NCI-H82 treated with DMSO at 0.1 percent for 48 hours (cell line): ENCODE measurements at regions not wholly inside any gene's neighbourhood (a gene's known extent, or its start where the extent isn't known, plus 50 kb on each side); places are given as distances from the start of the nearest gene placed in this dataset.
"Not testable (repeated sequence)": the region's sequence is repeated elsewhere in the genome, so short reads cannot be mapped to it uniquely, and the experiment has no call there.

ENCODE experiments used
- DNase-seq: peaks from one replicate; lab custom pipeline; 2025; ENCODE audit not compliant: unreplicated experiment; lab: John Stamatoyannopoulos, UW

DNA sequence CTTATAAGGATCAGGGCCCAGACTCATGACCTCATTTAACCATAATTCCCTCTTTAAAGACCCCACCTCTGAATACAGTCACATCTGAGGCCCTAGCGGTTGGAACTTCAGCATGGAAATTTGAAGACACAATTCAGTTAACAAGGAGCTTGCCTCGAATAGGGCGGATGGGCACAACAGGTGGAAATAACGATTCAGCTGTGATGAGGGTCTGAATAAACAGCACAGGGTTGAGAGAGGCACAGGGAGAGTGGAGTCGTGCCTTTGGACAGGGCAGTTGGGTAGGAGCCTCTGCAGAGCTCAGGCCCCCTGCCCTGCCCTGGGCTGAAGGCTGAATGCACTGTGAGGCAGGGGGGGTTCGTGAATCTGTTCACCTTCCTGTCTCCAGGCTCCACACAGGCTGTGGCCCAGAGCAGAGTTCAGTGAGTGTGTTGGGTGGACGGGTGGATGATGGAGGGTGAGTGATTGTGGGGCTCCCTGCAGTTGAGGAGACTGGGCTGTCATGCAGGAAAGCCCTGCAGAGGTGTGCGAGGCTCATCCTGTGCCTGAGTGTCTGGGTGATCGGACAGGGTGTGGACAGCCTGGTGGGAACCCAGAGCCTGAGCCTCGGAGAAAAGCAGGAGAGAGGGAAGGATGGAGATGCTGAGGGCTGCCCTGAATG, 243.1 kb downstream of the FOXD2 start:
- no peak for DNase-seq

DNA sequence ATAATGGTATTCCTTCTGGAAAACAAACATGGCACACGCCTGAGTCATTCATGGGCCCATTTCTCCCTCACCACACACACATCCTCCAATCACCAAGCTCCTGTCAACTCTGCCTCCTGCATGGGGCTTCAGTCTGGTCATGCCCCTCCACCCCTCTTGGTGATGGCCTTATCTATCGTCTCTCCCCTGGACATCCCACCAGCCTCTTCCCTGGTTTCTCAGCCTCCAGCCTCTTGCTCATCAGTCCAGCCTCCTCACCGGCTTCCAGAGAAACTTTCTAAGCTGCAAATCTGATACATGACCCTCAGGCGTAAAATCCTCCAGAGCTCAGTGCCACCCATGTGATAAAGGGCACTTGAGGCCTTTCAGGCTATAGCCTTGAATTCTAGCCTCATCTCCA, 243.9 kb downstream of the FOXD2 start:
- no peak for DNase-seq

DNA sequence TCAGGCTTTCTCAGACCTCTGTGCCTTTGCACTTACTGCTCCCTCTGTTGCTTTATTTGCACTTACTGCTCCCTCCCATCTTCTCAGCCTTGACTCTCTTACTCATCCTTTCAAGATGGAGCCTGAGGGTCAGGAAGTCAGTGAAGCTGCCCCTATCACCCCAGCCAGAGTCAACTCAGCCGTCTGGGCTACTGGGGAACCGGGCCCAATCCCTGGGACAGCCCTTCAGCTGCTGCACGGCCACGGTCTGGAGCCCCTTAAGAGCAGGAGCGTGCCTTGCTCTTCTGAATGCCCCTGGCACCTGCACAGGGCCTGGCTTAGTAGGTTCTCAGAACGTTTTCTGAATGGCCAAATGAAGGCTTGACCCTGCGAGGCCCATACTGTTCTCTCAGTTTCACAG, 244.4 kb downstream of the FOXD2 start:
- no peak for DNase-seq

DNA sequence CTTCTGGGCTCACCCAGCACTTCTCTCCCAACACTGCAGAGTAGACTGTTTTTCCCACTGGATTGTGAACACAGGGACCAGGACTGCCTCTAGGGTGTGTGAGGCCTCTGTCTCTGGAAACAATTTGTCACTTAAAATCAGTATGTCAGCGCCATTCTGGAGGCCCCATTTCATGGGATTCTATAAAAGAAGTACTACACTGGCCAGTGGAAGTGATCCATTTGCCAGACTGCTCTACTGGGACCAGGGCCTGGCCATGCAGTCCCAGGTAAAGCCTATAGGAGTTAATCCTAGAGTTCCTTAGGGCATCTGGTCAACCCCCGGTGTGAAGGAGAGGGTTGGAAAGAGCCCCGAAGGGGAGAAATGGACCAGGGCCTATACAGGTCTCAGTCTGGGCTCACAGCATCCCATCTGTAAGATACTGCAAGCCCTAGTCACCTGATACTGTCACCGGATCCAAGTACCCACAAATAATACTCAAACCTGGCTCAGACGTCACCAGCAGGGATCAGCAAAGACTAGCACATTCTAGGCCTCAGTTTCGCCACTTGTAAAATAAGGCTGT, 245.0 kb downstream of the FOXD2 start:
- DNase-seq: no peak

DNA sequence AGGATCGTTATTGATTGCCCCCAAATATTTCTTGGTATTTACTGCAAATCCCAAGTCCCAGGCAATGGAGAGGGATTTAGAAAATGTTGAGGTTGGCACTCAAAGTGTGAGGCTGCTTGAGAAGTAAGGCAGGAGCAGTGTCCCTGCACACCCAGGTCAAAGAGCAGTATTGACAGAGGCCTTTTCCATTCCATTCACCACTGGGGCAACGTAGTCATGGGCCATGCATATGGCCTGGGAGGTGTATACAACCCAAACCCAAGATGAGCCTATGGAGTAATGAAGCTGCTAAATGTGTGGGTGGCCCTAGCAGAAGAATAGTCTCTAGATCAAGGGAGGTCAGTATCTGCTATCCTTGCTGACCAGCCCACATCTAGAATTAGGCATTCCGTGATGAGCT, 245.6 kb downstream of the FOXD2 start:
- DNase-seq: no peak

DNA sequence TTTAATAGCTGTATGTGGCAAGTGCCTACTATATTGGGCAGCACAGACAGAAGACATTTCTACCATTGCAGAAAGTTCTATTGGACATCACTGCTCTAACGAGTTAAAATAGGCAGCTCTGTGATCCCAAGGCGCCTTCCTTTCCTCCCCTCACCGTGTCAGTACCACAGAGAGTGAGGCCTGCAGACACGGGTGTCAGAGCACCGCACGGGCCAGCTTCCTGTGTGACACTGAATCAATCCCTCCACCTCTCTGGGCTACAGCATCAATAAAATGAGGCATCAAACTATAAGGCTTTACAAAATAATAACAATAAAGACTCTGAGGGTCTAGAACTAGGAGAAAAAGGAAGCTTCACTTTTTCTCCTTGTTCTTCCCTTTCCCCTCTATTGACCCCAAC, 246.7 kb downstream of the FOXD2 start:
- no peak for DNase-seq

DNA sequence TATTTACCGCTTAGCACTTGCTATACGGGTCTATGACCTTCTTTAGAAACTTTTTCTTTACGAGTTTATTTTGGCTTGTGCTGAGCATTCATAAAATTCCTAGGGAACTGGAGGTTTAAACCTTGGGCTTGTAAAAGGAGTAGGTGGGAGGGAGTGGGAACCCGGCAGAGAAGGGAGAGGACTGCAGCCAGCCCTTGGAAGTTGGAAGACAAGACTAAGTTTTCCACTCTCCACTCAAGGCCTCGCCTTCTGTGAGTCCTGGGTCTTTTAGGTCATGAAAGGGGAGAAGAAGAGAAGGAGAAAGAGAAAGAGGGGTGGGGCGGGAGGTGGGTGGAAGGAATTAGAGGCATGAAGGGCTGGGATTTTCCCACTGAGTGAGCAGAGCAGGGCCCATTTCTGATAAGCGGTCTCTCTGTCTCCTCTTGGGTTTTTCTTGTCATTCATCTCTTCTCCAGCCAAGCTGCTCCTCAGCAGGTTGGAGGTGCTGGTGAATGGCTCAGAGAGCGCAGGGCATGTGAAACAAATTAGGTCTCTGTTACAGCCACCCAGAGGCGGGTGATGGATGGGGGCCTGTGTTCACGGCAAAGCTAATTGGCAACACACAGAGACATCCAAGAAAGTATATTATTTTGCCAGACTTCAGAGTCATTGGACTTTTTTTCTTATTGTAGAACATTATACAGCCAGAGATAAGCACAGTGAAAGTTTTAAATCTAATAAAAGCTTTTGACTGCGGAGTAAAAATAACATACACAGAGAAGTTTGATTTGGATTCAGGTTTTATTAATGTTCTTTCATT, 247.3 kb downstream of the FOXD2 start:
- no peak for DNase-seq

DNA sequence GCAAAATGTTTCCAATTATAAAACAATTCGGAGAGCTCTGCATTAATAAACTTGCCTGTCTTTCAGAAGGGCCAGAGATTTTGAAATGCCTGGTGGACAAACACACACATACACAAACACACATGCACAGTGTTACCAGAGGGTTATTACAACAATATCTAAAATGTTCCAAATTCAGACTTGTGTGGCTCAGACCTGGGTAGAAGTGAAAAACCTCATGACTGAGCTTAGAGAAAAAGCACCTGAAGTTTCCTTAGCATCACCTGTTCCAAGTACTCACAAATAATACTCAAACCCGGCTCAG, 247.9 kb downstream of the FOXD2 start:
- no peak for DNase-seq

DNA sequence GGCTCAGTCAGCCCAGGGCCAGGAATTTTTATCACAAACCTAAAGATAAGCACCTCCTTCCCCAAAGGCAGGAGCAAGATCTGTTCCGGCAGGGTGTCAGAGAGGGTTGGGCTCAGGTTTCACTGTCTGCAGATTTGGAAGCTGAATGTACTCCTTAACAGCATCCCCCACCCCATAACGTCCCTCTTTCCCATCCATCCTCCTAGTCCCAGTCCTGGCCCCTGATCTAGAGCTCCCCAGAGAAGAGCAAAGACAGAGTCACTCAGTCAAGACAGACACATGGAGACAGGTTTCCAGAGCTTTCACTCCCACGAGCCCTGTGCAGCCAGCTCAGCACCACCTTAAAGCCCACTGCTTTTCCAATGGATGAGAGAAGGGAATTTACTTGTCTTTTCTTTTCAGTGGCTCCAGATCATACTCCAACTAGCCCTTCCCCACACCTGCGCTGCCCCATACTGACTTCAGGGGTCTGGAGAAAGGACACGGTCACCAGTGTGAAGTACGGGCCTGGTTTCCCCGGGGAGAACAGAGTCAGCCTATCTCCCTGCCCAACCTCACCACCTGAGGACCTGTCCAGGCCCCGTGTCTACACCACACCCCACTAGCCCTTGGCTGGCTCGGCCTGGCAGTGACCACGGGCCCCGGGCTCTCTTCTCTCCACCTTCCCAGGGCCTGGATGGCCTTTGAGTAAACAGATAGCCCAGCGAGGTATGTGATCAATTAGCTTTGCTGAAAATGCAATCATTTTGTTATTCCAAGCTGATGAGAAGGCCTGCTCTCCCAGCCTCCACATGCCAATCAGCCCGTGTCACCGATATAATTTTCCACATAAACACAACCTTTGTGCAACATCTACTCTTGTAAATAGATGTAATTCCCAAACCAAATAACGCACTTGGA, 249.1 kb downstream of the FOXD2 start:
- DNase-seq: no peak

DNA sequence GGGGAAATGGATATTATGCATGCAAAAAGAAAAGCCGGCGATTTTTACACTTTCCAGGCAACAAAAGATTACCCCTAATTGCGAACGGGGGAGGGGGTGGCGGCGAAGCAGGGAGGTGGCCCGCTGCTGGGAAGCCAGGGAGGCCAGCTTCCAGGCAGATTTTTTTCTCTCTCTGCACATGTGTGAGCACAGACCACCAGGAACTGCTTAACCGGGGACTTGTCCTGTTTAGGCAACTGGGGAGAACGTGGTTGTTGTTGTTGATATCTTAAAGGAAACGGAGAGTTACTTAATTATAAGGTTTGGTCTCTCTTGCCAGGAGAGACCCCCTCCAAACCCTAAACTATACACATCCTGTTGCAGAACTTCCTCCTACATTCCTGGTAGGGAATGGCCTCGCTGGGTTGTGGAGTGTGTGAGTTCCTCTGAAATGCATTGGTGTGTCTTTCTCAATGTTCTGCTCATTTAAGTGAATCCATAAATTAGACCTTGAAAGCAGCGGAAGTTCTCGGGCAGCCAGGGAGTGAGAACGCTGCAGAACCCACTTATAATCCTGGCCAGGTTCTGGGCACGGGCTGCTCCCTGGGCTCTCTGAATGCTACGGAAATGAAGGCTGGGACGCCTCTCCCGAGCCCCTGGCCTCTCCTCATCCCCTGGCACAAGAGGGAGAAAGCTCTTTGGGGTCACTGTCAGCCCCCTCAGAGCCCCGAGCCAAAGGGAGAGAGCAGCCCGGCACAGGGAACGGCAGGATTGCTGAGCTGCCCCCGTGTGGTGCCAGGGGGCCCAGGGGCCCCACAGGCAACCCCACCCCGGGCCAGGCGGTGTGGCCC, 250.0 kb downstream of the FOXD2 start:
- DNase-seq: no peak

DNA sequence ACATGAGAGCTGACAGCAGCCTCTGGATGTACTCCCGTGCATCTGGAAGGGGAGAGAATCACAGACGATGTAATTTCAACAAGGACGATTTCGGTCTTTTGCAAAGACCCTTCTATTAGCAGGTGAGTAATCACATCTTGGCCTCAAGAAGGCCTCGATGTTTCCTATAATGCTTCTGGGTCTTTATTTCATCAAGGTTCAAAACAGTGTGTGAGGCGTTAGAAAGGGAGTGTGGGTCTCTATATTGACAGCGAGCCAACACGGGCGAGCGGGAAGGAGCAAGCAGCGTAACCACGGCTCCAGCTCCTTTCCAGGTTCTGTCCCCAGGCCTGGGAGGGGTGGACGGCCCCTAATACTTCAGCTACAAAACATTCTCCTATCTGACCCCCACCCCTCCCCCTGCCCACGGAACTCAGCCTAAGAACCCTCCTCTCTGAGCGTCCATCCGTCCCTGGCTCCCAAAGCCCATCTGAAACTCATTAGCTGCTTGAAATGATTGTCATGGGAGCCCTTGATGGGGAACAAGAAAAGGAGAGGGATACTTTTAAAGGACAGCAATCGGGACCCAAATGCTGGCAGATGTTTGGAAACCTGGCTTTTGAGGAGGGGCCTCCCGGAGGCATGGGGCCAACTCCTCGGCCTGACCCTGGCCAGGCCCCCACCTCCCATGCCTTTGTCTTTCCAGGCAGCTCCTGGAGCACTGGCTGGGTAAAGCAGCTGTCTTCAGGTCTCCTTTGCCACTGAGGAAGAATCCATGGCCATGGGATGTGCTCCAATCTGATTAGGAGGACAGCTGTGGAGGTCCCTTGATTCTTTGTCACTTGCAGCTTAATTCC, 250.8 kb downstream of the FOXD2 start:
- no peak for DNase-seq

DNA sequence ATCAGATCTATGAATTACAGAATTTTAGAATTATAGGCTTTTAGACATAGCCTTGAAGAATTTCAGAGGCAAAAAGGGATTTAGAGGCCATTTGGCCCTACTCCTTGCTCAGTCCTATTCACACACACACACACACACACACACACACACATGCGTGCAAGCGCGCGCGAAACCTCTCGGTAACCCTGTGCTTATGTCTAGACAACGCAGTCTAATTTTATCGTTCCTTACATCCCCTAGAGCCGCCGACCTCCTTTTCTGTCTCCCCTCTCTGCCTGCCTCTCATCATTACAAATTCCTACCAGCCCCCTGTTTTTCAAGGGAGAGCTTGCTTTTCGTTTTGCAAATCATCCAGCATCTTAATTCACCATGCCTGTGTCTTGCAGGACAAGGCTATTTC, 252.1 kb downstream of the FOXD2 start:
- no peak for DNase-seq

DNA sequence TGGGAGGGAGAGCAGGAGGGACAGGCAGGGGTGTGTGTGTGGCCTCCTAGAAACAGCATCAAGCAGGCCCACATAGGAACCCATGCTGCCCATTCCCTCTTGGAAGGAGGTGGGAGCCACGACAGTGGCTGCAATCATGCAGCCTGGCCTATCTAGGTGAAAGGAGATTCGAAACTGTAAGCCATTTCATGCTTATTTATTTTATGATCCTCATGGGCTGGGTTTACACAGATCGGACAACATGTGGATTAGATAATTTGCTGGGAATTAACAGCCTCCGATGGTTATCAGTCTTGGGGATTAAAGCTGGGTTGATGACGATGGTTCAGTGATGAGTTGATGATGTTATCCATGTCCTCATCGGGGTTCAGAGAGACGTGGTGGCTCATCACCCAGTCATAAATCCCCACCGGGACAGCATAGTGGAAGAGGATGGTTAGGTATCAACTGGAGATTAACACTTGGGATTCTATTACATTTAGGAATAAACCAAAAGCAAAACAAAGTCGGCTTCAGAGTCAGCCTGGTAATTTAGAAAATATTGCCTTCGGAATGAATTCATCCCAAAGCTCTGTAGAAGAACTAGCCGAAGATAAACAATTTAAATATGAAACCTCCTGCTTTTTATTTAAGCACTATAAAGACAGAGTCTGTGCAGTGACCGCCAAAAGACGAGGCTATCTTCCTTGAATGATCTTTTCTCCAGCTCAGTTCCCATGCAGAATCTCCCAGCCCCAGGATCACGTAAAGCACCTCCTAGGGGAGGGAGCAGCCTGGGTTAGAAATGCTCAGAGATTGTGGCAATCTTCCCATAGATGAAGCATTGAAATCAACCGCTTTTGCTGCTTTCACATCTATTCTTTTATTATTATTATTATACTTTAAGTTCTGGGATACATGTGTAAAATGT, 252.8 kb downstream of the FOXD2 start:
- no peak for DNase-seq

DNA sequence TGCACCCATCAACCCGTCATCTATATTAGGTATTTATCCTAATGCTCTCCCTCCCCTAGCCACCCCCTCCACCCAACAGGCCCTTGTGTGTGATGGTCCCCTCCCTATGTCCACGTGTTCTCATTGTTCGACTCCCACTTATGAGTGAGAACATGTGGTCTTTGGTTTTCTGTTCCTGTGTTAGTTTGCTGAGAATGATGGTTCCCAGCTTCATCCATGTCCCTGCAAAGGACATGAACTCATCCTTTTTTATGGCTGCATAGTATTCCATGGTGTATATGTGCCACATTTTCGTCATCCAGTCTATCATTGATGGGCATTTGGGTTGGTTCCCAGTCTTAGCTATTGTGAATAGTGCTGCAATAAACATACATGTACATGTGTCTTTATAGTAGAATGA, 253.4 kb downstream of the FOXD2 start:
- not testable (repeated sequence) for DNase-seq

DNA sequence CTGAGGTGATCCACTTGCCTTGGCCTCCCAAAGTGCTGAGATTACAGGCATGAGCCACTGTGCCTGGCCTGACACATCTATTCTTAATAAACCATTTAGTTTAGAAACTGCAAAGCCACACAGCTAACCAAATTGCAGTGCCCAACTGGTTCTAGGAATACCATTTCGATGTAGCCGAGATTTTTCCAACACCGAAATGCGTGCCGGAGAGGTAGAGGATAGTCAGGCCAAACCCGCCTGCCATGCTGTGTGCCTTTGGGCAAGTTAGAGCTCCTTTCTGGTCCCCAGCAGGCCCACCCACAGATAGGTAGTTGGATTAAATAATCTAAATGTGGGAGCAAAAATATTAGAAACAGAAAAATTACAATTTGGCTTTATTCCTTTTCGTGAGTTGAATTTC, 254.4 kb downstream of the FOXD2 start:
- DNase-seq: no peak

DNA sequence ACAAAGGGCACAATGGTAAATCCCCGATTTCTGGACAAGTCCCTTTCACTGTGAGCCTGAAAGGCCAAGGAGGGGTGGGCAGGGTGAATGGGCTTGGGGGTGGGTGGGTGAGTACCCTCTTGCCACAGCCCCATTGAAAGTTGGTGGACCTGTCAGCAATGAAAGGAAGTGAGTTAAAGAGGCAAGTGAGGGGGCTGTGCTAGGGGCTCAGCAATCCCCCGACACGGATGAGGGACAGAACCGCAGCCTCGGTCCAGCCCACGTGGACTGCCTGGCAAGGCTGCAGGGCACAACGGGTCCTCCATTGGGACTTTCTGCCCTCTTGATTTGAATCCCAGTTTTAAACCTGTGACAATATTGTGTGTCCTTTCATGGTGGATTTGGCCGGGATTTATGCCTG, 255.3 kb downstream of the FOXD2 start:
- DNase-seq: no peak

DNA sequence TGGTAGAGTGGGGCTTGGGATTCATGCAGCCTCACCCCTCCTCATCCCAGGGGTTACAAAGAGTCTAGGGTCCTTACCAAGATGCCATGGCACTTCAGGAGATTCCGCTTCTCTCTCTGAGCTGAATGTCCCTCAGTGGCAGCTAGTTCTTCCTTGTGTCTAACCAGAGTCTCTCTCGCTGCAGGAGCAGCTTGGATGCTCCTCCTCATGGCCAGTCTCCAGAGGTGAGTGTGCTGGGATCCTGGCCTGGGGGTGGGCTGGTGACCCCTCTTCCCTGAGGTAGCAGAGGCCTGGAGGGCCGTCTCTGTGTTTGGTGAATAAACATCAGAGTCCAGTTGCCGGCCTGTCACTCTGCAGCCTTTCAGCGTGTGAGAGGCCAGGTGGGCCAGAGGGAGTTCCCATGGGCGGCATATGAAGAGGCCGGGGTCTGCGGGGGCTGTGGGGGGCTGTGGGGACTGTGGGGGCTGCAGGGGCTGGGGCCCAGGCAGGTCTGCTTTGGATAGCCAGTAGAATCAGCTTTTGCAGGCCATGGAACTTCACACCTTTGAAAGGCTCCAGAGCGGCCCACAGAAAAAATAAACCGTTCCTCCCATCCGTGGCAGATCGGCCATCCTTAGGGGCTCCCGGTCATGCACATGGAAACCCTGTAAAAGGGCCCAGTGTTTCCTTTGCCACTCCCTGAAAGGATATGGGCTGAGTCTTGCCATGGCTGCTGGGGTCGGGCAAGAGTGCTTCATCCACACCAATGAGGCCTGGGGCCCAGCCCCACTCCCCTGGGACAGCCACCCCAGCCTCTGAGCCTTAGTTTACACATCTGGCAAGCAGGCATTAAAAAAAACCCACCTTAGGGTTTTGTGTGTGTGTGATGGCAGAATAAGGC, 256.4 kb downstream of the FOXD2 start:
- no peak for DNase-seq

DNA sequence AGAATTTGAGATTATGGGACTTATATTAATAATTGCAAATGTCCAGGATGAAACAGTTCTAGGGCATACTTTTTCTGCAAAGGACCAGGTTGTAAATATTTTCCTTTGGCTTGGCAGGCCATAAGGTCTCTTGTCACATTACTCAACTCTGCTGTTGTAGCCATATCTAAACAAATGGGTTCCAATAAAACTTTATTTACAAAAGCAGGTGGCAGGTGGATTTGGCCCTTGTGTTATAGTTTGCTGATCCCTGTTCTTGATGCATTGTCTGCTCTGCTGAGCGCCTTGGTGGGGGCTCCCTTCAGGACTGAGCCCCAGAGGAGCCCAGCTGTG, 258.5 kb downstream of the FOXD2 start:
- DNase-seq: no peak
